HCT116 (cell line): ENCODE measurements at regions not wholly inside any gene's neighbourhood (a gene's known extent, or its start where the extent isn't known, plus 50 kb on each side); places are given as distances from the start of the nearest gene placed in this dataset.

Experiments
- ATAC-seq: fragments of 200-7000 bp; cut with Tn5 transposase; 2 replicates; pipeline ENCODE4 v1.9.1; 2020; ENCODE audit warnings: mild to moderate bottlenecking, moderate library complexity
- BruUV-seq: library from RNA; stranded (reverse); fragments of 400-500 nt; replicated peaks from 2 replicates; lab custom pipeline; 2021; lab: Mats Ljungman, UMichigan
- CTCF ChIA-PET: fragments of 300-600 bp; sonication (Branson Sonifier 250); formaldehyde crosslinking; loops from one replicate; lab custom pipeline; 2021; ENCODE audit warnings: antibody characterized with exemption; lab: Charles Lee
- POLR2A ChIA-PET: fragments of 300-600, 350-600 bp; sonication (Branson Sonifier 250); formaldehyde crosslinking; loops from one replicate; lab custom pipeline; 2021; ENCODE audit warnings: antibody characterized with exemption; lab: Charles Lee
- RAD21 ChIA-PET, 2 experiments: fragments of 300-600 bp; sonication (Branson Sonifier 250); formaldehyde crosslinking; loops; one replicate each; lab custom pipeline; 2023; ENCODE audit warnings: low total read pairs in 2 of 2; ENCODE audit not compliant: uncharacterized antibody in 2 of 2, unreplicated experiment in 2 of 2, low non-redundant PET in 1 of 2; lab: Charles Lee
- DNase-seq: peaks from one replicate; pipeline ENCODE4 v3.0.0-alpha.2; 2010; ENCODE audit warnings: low read depth, low spot score
- H2AFZ ChIP-seq: fragments of 200-600 bp; shearing (Covaris generic), sonication (generic); 2 replicates; pipeline ENCODE4 v1.6.1; 2017; ENCODE audit warnings: low read depth, mixed run types, mixed read lengths, antibody characterized with exemption, low read length; ENCODE audit not compliant: poor library complexity, severe bottlenecking
- H3K27ac ChIP-seq: 2 replicates; pipeline ENCODE4 v1.5.1; 2012; ENCODE audit warnings: low read depth, low read length
- H3K27me3 ChIP-seq: fragments of 200-600 bp; sonication (generic); 2 replicates; pipeline ENCODE4 v1.6.1; 2016; ENCODE audit warnings: mixed run types, low read length, mixed read lengths; ENCODE audit not compliant: insufficient read depth
- H3K36me3 ChIP-seq, 2 experiments: fragments of 200-500 bp in 1 of 2; fragments of 200-600 bp in 1 of 2; sonication (Bioruptor generic) in 1 of 2; sonication (generic) in 1 of 2; 2 replicates each; pipeline versions ENCODE4 v1.5.1 to v1.6.1; 2014 to 2016; ENCODE audit warnings: low read length in 2 of 2, inconsistent platforms in 1 of 2, mixed read lengths in 1 of 2, mixed run types in 1 of 2; ENCODE audit not compliant: insufficient read depth in 2 of 2, control insufficient read depth in 1 of 2
- H3K4me1 ChIP-seq, 2 experiments: fragments of 200-600 bp in 1 of 2; sonication (generic) in 1 of 2; 2 replicates each; pipeline versions ENCODE4 v1.5.1 to v1.6.1; 2012 to 2017; ENCODE audit warnings: low read length in 2 of 2, inconsistent platforms in 1 of 2, mild to moderate bottlenecking in 1 of 2, mixed read lengths in 1 of 2, mixed run types in 1 of 2, moderate library complexity in 1 of 2; ENCODE audit not compliant: insufficient read depth in 2 of 2, control insufficient read depth in 1 of 2
- H3K4me2 ChIP-seq: fragments of 200-600 bp; sonication (generic); 2 replicates; pipeline ENCODE4 v1.6.1; 2017; ENCODE audit warnings: mixed run types, low read length, mixed read lengths
- H3K4me3 ChIP-seq, 2 experiments: fragments of 200-600 bp in 1 of 2; sonication (generic) in 1 of 2; replicated peaks in 1 of 2; 2 replicates each; pipeline ENCODE4 v1.5.1; 2011 to 2016; ENCODE audit warnings: low read length in 2 of 2, control low read depth in 1 of 2, low read depth in 1 of 2, mild to moderate bottlenecking in 1 of 2, mixed read lengths in 1 of 2, mixed run types in 1 of 2
- H3K79me2 ChIP-seq: fragments of 200-600 bp; sonication (generic); 2 replicates; pipeline ENCODE4 v1.6.1; 2017; ENCODE audit warnings: mild to moderate bottlenecking, mixed run types, low read length, moderate library complexity, mixed read lengths; ENCODE audit not compliant: insufficient read depth
- H3K9ac ChIP-seq: fragments of 200-600 bp; sonication (generic); 2 replicates; pipeline ENCODE4 v1.6.1; 2016; ENCODE audit warnings: low read length, mixed read lengths
- H3K9me2 ChIP-seq: fragments of 200-600 bp; sonication (generic), shearing (Covaris generic); 2 replicates; pipeline ENCODE4 v1.6.1; 2017; ENCODE audit warnings: mixed run types, mild to moderate bottlenecking, moderate library complexity; ENCODE audit not compliant: insufficient read depth
- H3K9me3 ChIP-seq, 2 experiments: fragments of 200-500 bp in 1 of 2; fragments of 200-600 bp in 1 of 2; sonication (Bioruptor generic) in 1 of 2; sonication (generic) in 1 of 2; 2 replicates each; pipeline ENCODE4 v1.6.1; 2014 to 2017; ENCODE audit warnings: low read length in 2 of 2, mixed read lengths in 2 of 2, inconsistent platforms in 1 of 2, low read depth in 1 of 2, mild to moderate bottlenecking in 1 of 2, mixed run types in 1 of 2, moderate library complexity in 1 of 2; ENCODE audit not compliant: control insufficient read depth in 1 of 2, insufficient read depth in 1 of 2
- H4K20me1 ChIP-seq: fragments of 200-600 bp; sonication (generic), shearing (Covaris generic); 2 replicates; pipeline ENCODE4 v1.6.1; 2017; ENCODE audit warnings: mixed run types, mild to moderate bottlenecking, moderate library complexity; ENCODE audit not compliant: insufficient read depth
- CTCF ChIP-seq, 3 experiments: fragments of 200-600 bp in 1 of 3; sonication (generic) in 1 of 3; IDR thresholded peaks in 2 of 3; conservative IDR thresholded peaks in 1 of 3; 2 replicates each; pipeline ENCODE4 v1.5.1; 2012 to 2017; ENCODE audit warnings: low read depth in 2 of 3, low read length in 2 of 3, antibody characterized with exemption in 1 of 3, borderline replicate concordance in 1 of 3, control low read depth in 1 of 3, mild to moderate bottlenecking in 1 of 3, mixed read lengths in 1 of 3, mixed run types in 1 of 3, moderate library complexity in 1 of 3; ENCODE audit not compliant: insufficient read depth in 1 of 3
- EGR1 ChIP-seq: IDR thresholded peaks from 2 replicates; pipeline ENCODE4 v1.6.1; 2012; ENCODE audit warnings: low read depth
- ELF1 ChIP-seq: IDR thresholded peaks from 2 replicates; pipeline ENCODE4 v1.6.1; 2012; ENCODE audit warnings: low read depth, borderline replicate concordance
- FOSL1 ChIP-seq: IDR thresholded peaks from 2 replicates; pipeline ENCODE4 v1.6.1; 2012; ENCODE audit warnings: low read depth
- JUND ChIP-seq: IDR thresholded peaks from 2 replicates; pipeline ENCODE4 v1.6.1; 2012
- POLR2AphosphoS5 ChIP-seq: IDR thresholded peaks from 2 replicates; pipeline ENCODE4 v1.6.1; 2011; ENCODE audit warnings: mild to moderate bottlenecking, low read depth, low read length, moderate library complexity
- SIN3A ChIP-seq: IDR thresholded peaks from 2 replicates; pipeline ENCODE4 v1.6.1; 2012; ENCODE audit warnings: low read depth
- ZFX ChIP-seq: fragments of 450-650 bp; IDR thresholded peaks from 2 replicates; pipeline ENCODE4 v1.6.1; 2017
- ZNF274 ChIP-seq: fragments of 200-500 bp; sonication (Bioruptor generic); IDR thresholded peaks from 2 replicates; pipeline ENCODE4 v1.6.1; 2014; ENCODE audit warnings: mild to moderate bottlenecking, low read depth, low read length, inconsistent platforms
- intact Hi-C: fragments of 100-400 bp; cut with micrococcal nuclease; formaldehyde crosslinking; loops from 2 replicates; pipeline ENCODE4 v1.10.0; 2022
- TF ChIP-seq, protein P1 (sequence below): IDR thresholded peaks from 2 replicates; pipeline ENCODE4 v1.6.1; 2011; ENCODE audit warnings: mild to moderate bottlenecking, low read length, moderate library complexity; ENCODE audit not compliant: insufficient replicate concordance; ENCODE audit errors: extremely low read depth
- TF ChIP-seq, protein P2 (sequence below): IDR thresholded peaks from 2 replicates; pipeline ENCODE4 v1.6.1; 2012

- Histone ChIP-seq H3K4me2 (no peak overlapping the region), H3K27me3 (no peaks in the 10 kb centered on the region), H4K20me1 (no peaks in the 10 kb centered on the region), H2AFZ (no peak overlapping the region), H3K36me3 (no peaks in the 10 kb centered on the region), H3K9me2 (no peaks in the 10 kb centered on the region), H3K9ac (no peak overlapping the region), H3K27ac (no peak overlapping the region), H3K4me1 (peaks cover 0 to 28% of the 10 kb centered on the region in 2 experiments; a peak in 2 of 4 replicates), H3K9me3 (no peaks in the 10 kb centered on the region), H3K79me2 (no peaks in the 10 kb centered on the region), H3K4me3 (no peak overlapping the region)
- RAD21 ChIA-PET: no interaction called here
- CTCF ChIA-PET: no interaction called here
- POLR2A ChIA-PET: no interaction called here
- no peak for ATAC-seq
- TF ChIP-seq, protein P1, sequence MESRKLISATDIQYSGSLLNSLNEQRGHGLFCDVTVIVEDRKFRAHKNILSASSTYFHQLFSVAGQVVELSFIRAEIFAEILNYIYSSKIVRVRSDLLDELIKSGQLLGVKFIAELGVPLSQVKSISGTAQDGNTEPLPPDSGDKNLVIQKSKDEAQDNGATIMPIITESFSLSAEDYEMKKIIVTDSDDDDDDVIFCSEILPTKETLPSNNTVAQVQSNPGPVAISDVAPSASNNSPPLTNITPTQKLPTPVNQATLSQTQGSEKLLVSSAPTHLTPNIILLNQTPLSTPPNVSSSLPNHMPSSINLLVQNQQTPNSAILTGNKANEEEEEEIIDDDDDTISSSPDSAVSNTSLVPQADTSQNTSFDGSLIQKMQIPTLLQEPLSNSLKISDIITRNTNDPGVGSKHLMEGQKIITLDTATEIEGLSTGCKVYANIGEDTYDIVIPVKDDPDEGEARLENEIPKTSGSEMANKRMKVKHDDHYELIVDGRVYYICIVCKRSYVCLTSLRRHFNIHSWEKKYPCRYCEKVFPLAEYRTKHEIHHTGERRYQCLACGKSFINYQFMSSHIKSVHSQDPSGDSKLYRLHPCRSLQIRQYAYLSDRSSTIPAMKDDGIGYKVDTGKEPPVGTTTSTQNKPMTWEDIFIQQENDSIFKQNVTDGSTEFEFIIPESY: no peak
- TF ChIP-seq ZFX (no peak), ELF1 (no peak), SIN3A (no peak), ZNF274 (no peak), FOSL1 (no peak), JUND (no peak), EGR1 (no peak), CTCF (IDR thresholded peaks at IDR 0.05 in 2 of 3, conservative IDR thresholded peaks at IDR 0.05 in 1 of 3; ENCODE audit: borderline replicate concordance in 1 of 3, insufficient read depth in 1 of 3, low read depth in 2 of 3, low read length in 2 of 3) (no peak), POLR2AphosphoS5 (no peak)
- TF ChIP-seq, protein P2, sequence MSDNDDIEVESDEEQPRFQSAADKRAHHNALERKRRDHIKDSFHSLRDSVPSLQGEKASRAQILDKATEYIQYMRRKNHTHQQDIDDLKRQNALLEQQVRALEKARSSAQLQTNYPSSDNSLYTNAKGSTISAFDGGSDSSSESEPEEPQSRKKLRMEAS: no peak
- BruUV-seq: no TSS peak
- intact Hi-C loops: no loop called here
- no peak for DNase-seq
Measured at GRCh38 chr1:55585402-55585792, 370.2 kb upstream of the USP24 start.
